ENCODE measurements at regions not wholly inside any gene's neighbourhood (a gene's known extent, or its start where the extent isn't known, plus 50 kb on each side); places are given as distances from the start of the nearest gene placed in this dataset.

GRCh38 chr13:72144636-72145035 lies 277.6 kb upstream of the DACH1 start:
- no TSS peak for BruUV-seq (replicated peaks)
- Histone ChIP-seq H3K36me3 (ENCODE audit: insufficient read depth, low read length, poor library complexity, severe bottlenecking) (no peaks in the 10 kb centered on the region), H3K27me3 (replicated peaks; ENCODE audit: insufficient read depth, low read depth, low read length, poor library complexity) (peaks cover 35% of the 10 kb centered on the region), H3K4me3 (ENCODE audit: low read depth, low read length, poor library complexity, severe bottlenecking) (no peak overlapping the region), H3K27ac (ENCODE audit: low read depth, low read length, poor library complexity, severe bottlenecking) (no peak overlapping the region), H3K9me3 (ENCODE audit: low read depth, low read length, poor library complexity, severe bottlenecking) (no peaks in the 10 kb centered on the region), H3K4me1 (ENCODE audit: insufficient read depth, low read length, poor library complexity, severe bottlenecking) (no peaks in the 10 kb centered on the region)
- TF ChIP-seq EZH2 (IDR thresholded peaks at IDR 0.05; ENCODE audit: borderline replicate concordance, low read depth, low read length, poor library complexity, severe bottlenecking) (no peak), CTCF (conservative IDR thresholded peaks at IDR 0.05; ENCODE audit: low read depth, low read length) (no peak)
- CTCF ChIA-PET, result no interaction called here
- intact Hi-C loops (cut with micrococcal nuclease; ENCODE audit: unreplicated experiment), result no loop called here
- POLR2A ChIA-PET (ENCODE audit: low non-redundant PET), result no interaction called here
- no peak for DNase-seq (ENCODE audit: low spot score)

- ChIA-PET CTCF (no interaction called here), POLR2A (ENCODE audit: low non-redundant PET) (no interaction called here)
- intact Hi-C loops (cut with micrococcal nuclease; ENCODE audit: unreplicated experiment), result no loop called here
- peaks cover 32% of the 10 kb centered on the region for H3K27me3 ChIP-seq (replicated peaks; ENCODE audit: insufficient read depth, low read depth, low read length, poor library complexity)
- no peaks in the 10 kb centered on the region for H3K4me1 ChIP-seq (ENCODE audit: insufficient read depth, low read length, poor library complexity, severe bottlenecking)
- DNase-seq (ENCODE audit: low spot score), result no peak
- H3K36me3 ChIP-seq (ENCODE audit: insufficient read depth, low read length, poor library complexity, severe bottlenecking), result no peaks in the 10 kb centered on the region
- no TSS peak for BruUV-seq (replicated peaks)
- TF ChIP-seq CTCF (conservative IDR thresholded peaks at IDR 0.05; ENCODE audit: low read depth, low read length) (no peak), EZH2 (IDR thresholded peaks at IDR 0.05; ENCODE audit: borderline replicate concordance, low read depth, low read length, poor library complexity, severe bottlenecking) (no peak)
- H3K4me3 ChIP-seq (ENCODE audit: low read depth, low read length, poor library complexity, severe bottlenecking), result no peak overlapping the region
- H3K9me3 ChIP-seq (ENCODE audit: low read depth, low read length, poor library complexity, severe bottlenecking), result no peaks in the 10 kb centered on the region
- H3K27ac ChIP-seq (ENCODE audit: low read depth, low read length, poor library complexity, severe bottlenecking), result no peak overlapping the region
Observed at GRCh38 chr13:72141855-72142519, 275.0 kb upstream of the DACH1 start.

- Histone ChIP-seq H3K4me1 (ENCODE audit: insufficient read depth, low read length, poor library complexity, severe bottlenecking) (no peaks in the 10 kb centered on the region), H3K27ac (ENCODE audit: low read depth, low read length, poor library complexity, severe bottlenecking) (no peak overlapping the region), H3K9me3 (ENCODE audit: low read depth, low read length, poor library complexity, severe bottlenecking) (no peaks in the 10 kb centered on the region), H3K27me3 (replicated peaks; ENCODE audit: insufficient read depth, low read depth, low read length, poor library complexity) (peaks cover 41% of the 10 kb centered on the region), H3K4me3 (ENCODE audit: low read depth, low read length, poor library complexity, severe bottlenecking) (no peak overlapping the region), H3K36me3 (ENCODE audit: insufficient read depth, low read length, poor library complexity, severe bottlenecking) (no peaks in the 10 kb centered on the region)
- intact Hi-C loops (cut with micrococcal nuclease; ENCODE audit: unreplicated experiment), result no loop called here
- DNase-seq (ENCODE audit: low spot score), result no peak
- ChIA-PET POLR2A (ENCODE audit: low non-redundant PET) (no interaction called here), CTCF (no interaction called here)
- TF ChIP-seq EZH2 (IDR thresholded peaks at IDR 0.05; ENCODE audit: borderline replicate concordance, low read depth, low read length, poor library complexity, severe bottlenecking), result no peak
- TF ChIP-seq CTCF (conservative IDR thresholded peaks at IDR 0.05; ENCODE audit: low read depth, low read length), result no peak
- no TSS peak for BruUV-seq (replicated peaks)
Observed at GRCh38 chr13:72139192-72139591, 272.2 kb upstream of the DACH1 start.
